HEK293 (cell line): ENCODE measurements at regions not wholly inside any gene's neighbourhood (a gene's known extent, or its start where the extent isn't known, plus 50 kb on each side); places are given as distances from the start of the nearest gene placed in this dataset.

Source experiments
- PATZ1 ChIP-seq: fragments of 450-650 bp; formaldehyde crosslinking; IDR thresholded peaks from 2 replicates; pipeline ENCODE4 v1.5.1; 2016; ENCODE audit warnings: missing biosample characterization, missing genetic modification characterization
- PRDM4 ChIP-seq: fragments of 450-650 bp; formaldehyde crosslinking; IDR thresholded peaks from 2 replicates; pipeline ENCODE4 v1.5.1; 2017; ENCODE audit warnings: missing biosample characterization, missing genetic modification characterization
- ZNF214 ChIP-seq: fragments of 450-650 bp; formaldehyde crosslinking; IDR thresholded peaks from 2 replicates; pipeline ENCODE4 v1.5.1; 2017; ENCODE audit warnings: missing biosample characterization, mild to moderate bottlenecking, missing genetic modification characterization, borderline replicate concordance
- ZNF350 ChIP-seq: fragments of 450-650 bp; formaldehyde crosslinking; IDR thresholded peaks from 2 replicates; pipeline ENCODE4 v1.5.0; 2017; ENCODE audit warnings: missing biosample characterization, mild to moderate bottlenecking, missing genetic modification characterization
- ZNF501 ChIP-seq: fragments of 450-650 bp; formaldehyde crosslinking; IDR thresholded peaks from 2 replicates; pipeline ENCODE4 v1.5.1; 2016; ENCODE audit warnings: missing biosample characterization, missing genetic modification characterization
- TF ChIP-seq, protein P1 (sequence below): fragments of 450-650 bp; formaldehyde crosslinking; IDR thresholded peaks from 2 replicates; pipeline ENCODE4 v1.5.1; 2016; ENCODE audit warnings: missing biosample characterization, missing genetic modification characterization

DNA sequence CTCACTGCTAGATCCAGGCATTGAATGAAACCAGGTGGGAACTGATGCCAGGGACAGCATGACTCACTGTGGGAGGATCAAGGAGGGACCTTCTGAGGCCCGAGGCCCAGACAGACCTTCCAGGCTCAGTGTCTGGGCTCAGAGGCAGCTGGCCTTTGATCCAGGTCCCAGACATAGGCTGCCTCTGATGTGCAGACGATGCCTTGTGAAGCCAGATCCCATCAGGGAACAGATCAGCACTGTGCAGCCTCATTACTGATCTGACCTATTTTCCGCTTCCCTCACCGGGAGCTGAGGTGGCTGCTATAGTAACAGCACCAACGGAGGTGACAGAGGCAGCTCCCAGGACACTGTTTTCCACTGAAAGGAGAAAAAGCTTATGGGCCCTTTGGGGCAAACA is 399.5 kb downstream of the MATN1 start:
- TF ChIP-seq ZNF214 (tag by site-specific recombination) (no peak), PRDM4 (tag by site-specific recombination) (no peak), ZNF501 (tag by site-specific recombination) (no peak), PATZ1 (tag by site-specific recombination) (no peak), ZNF350 (tag by site-specific recombination) (no peak)
- TF ChIP-seq, protein P1, sequence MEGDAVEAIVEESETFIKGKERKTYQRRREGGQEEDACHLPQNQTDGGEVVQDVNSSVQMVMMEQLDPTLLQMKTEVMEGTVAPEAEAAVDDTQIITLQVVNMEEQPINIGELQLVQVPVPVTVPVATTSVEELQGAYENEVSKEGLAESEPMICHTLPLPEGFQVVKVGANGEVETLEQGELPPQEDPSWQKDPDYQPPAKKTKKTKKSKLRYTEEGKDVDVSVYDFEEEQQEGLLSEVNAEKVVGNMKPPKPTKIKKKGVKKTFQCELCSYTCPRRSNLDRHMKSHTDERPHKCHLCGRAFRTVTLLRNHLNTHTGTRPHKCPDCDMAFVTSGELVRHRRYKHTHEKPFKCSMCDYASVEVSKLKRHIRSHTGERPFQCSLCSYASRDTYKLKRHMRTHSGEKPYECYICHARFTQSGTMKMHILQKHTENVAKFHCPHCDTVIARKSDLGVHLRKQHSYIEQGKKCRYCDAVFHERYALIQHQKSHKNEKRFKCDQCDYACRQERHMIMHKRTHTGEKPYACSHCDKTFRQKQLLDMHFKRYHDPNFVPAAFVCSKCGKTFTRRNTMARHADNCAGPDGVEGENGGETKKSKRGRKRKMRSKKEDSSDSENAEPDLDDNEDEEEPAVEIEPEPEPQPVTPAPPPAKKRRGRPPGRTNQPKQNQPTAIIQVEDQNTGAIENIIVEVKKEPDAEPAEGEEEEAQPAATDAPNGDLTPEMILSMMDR (tag by site-specific recombination), result no peak
